ENCODE measurements at regions not wholly inside any gene's neighbourhood (a gene's known extent, or its start where the extent isn't known, plus 50 kb on each side); places are given as distances from the start of the nearest gene placed in this dataset.

GRCh38 chr2:140061240-140061639 lies 1281.0 kb upstream of the NXPH2 start:
- DNase-seq (ENCODE audit: low spot score): no peak

- DNase-seq (ENCODE audit: low spot score): no peak
These were observed 1277.7 kb upstream of the NXPH2 start for GRCh38 chr2:140057928-140058327.

- no peak for DNase-seq (ENCODE audit: low spot score)
These were observed 1261.6 kb upstream of the NXPH2 start for GRCh38 chr2:140041811-140042210.

GRCh38 chr2:140041239-140041638 lies 1261.0 kb upstream of the NXPH2 start:
- no peak for DNase-seq (ENCODE audit: low spot score)

GRCh38 chr2:140033638-140034037 lies 1253.4 kb upstream of the NXPH2 start:
- DNase-seq (ENCODE audit: low spot score): no peak

- DNase-seq (ENCODE audit: low spot score): no peak
These were observed 1247.8 kb upstream of the NXPH2 start for GRCh38 chr2:140027966-140028365.

- no peak for DNase-seq (ENCODE audit: low spot score)
These were observed 1247.1 kb upstream of the NXPH2 start for GRCh38 chr2:140027320-140027719.

GRCh38 chr2:140023291-140023690 lies 1243.1 kb upstream of the NXPH2 start:
- no peak for DNase-seq (ENCODE audit: low spot score)

GRCh38 chr2:140018541-140018940 lies 1238.4 kb upstream of the NXPH2 start:
- DNase-seq (ENCODE audit: low spot score): no peak

- no peak for DNase-seq (ENCODE audit: low spot score)
These were observed 1234.0 kb upstream of the NXPH2 start for GRCh38 chr2:140014204-140014546.

- no peak for DNase-seq (ENCODE audit: low spot score)
These were observed 1233.5 kb upstream of the NXPH2 start for GRCh38 chr2:140013545-140014203.

- no peak for DNase-seq (ENCODE audit: low spot score)
These were observed 1231.1 kb upstream of the NXPH2 start for GRCh38 chr2:140011287-140011686.

GRCh38 chr2:140002110-140002509 lies 1221.9 kb upstream of the NXPH2 start:
- no peak for DNase-seq (ENCODE audit: low spot score)

GRCh38 chr2:139992711-139993345 lies 1212.6 kb upstream of the NXPH2 start:
- DNase-seq (ENCODE audit: low spot score): no peak

GRCh38 chr2:139992078-139992477 lies 1211.9 kb upstream of the NXPH2 start:
- DNase-seq (ENCODE audit: low spot score): no peak

GRCh38 chr2:139990646-139991335 lies 1210.6 kb upstream of the NXPH2 start:
- DNase-seq (ENCODE audit: low spot score): no peak

GRCh38 chr2:139969323-139969722 lies 1189.1 kb upstream of the NXPH2 start:
- no peak for DNase-seq (ENCODE audit: low spot score)

- DNase-seq (ENCODE audit: low spot score): no peak
These were observed 1188.4 kb upstream of the NXPH2 start for GRCh38 chr2:139968588-139968987.

GRCh38 chr2:139967665-139968064 lies 1187.5 kb upstream of the NXPH2 start:
- DNase-seq (ENCODE audit: low spot score): no peak

- no peak for DNase-seq (ENCODE audit: low spot score)
These were observed 1184.7 kb upstream of the NXPH2 start for GRCh38 chr2:139964721-139965440.

GRCh38 chr2:139963863-139964355 lies 1183.7 kb upstream of the NXPH2 start:
- DNase-seq (ENCODE audit: low spot score): no peak

- DNase-seq (ENCODE audit: low spot score): no peak
These were observed 1169.2 kb upstream of the NXPH2 start for GRCh38 chr2:139949242-139949972.
